Tibial nerve (tissue), 4 donors: ENCODE measurements at regions not wholly inside any gene's neighbourhood (a gene's known extent, or its start where the extent isn't known, plus 50 kb on each side); places are given as distances from the start of the nearest gene placed in this dataset.

ENCODE experiments used
- EP300 ChIP-seq, 2 donors: sonication (generic); formaldehyde crosslinking; IDR thresholded peaks; one replicate each; pipeline ENCODE4 v1.6.1; 2017; ENCODE audit warnings: antibody characterized with exemption in 2 of 2, mild to moderate bottlenecking in 1 of 2
- POLR2A ChIP-seq, 2 donors: fragments of 450-650 bp; IDR thresholded peaks; one replicate each; pipeline ENCODE4 v1.6.1; 2017; ENCODE audit warnings: antibody characterized with exemption in 2 of 2, mild to moderate bottlenecking in 2 of 2, moderate library complexity in 2 of 2
- TF ChIP-seq, protein P1 (sequence below), 5 experiments: fragments of 200-600 bp in 3 of 5; fragments of 450-650 bp in 2 of 5; sonication (generic) in 3 of 5; IDR thresholded peaks; one replicate each; pipeline ENCODE4 v1.5.1; 2016 to 2019; ENCODE audit warnings: antibody characterized with exemption in 5 of 5, mild to moderate bottlenecking in 3 of 5, moderate library complexity in 2 of 5

GRCh38 chr14:29459531-29459930 is 468.1 kb downstream of the PRKD1 start:
- TF ChIP-seq, protein P1, sequence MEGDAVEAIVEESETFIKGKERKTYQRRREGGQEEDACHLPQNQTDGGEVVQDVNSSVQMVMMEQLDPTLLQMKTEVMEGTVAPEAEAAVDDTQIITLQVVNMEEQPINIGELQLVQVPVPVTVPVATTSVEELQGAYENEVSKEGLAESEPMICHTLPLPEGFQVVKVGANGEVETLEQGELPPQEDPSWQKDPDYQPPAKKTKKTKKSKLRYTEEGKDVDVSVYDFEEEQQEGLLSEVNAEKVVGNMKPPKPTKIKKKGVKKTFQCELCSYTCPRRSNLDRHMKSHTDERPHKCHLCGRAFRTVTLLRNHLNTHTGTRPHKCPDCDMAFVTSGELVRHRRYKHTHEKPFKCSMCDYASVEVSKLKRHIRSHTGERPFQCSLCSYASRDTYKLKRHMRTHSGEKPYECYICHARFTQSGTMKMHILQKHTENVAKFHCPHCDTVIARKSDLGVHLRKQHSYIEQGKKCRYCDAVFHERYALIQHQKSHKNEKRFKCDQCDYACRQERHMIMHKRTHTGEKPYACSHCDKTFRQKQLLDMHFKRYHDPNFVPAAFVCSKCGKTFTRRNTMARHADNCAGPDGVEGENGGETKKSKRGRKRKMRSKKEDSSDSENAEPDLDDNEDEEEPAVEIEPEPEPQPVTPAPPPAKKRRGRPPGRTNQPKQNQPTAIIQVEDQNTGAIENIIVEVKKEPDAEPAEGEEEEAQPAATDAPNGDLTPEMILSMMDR (IDR thresholded peaks at IDR 0.05): no peak
- TF ChIP-seq EP300 (IDR thresholded peaks at IDR 0.05): no peak
- TF ChIP-seq POLR2A (IDR thresholded peaks at IDR 0.05): no peak
